Hepatocyte (in vitro differentiated cells): ENCODE measurements at regions not wholly inside any gene's neighbourhood (a gene's known extent, or its start where the extent isn't known, plus 50 kb on each side); places are given as distances from the start of the nearest gene placed in this dataset.

Experiments used
- CTCF ChIP-seq: fragments of 200-600 bp; sonication (generic); IDR thresholded peaks from 2 replicates; pipeline ENCODE4 v1.5.1; 2016; ENCODE audit warnings: antibody characterized with exemption, mild to moderate bottlenecking; ENCODE audit not compliant: poor library complexity
- EZH2phosphoT487 ChIP-seq: fragments of 200-600 bp; sonication (generic); IDR thresholded peaks from one replicate; pipeline ENCODE4 v1.6.1; 2018; ENCODE audit warnings: antibody characterized with exemption, mild to moderate bottlenecking, low read depth, moderate library complexity; ENCODE audit not compliant: unreplicated experiment, severe bottlenecking

- no peak for TF ChIP-seq CTCF
- no peak for TF ChIP-seq EZH2phosphoT487
Observed at GRCh38 chr12:88329833-88330232, 187.7 kb downstream of the TMTC3 start.
